Lower lobe of right lung (tissue), 2 donors: ENCODE measurements at regions not wholly inside any gene's neighbourhood (a gene's known extent, or its start where the extent isn't known, plus 50 kb on each side); places are given as distances from the start of the nearest gene placed in this dataset.

Experiments
- ATAC-seq, 2 donors: fragments of 200-7000 bp; cut with Tn5 transposase; one replicate each; pipeline ENCODE4 v1.9.1; 2020 to 2022; ENCODE audit warnings: mild to moderate bottlenecking in 2 of 2, moderate library complexity in 2 of 2
- DNase-seq: peaks from one replicate; pipeline ENCODE4 v3.0.0-alpha.2; 2020
- H3K27ac ChIP-seq: fragments of 200-600 bp; one replicate; pipeline ENCODE4 v1.8.0; 2022
- H3K27me3 ChIP-seq: fragments of 200-600 bp; one replicate; pipeline ENCODE4 v1.8.0; 2022; ENCODE audit warnings: low read depth
- H3K36me3 ChIP-seq: fragments of 200-600 bp; one replicate; pipeline ENCODE4 v1.8.0; 2022; ENCODE audit warnings: mild to moderate bottlenecking
- H3K4me1 ChIP-seq: fragments of 200-600 bp; one replicate; pipeline ENCODE4 v1.8.0; 2022
- H3K4me3 ChIP-seq: fragments of 200-600 bp; one replicate; pipeline ENCODE4 v1.8.0; 2022; ENCODE audit warnings: mild to moderate bottlenecking
- H3K9me3 ChIP-seq: fragments of 200-600 bp; one replicate; pipeline ENCODE4 v1.8.0; 2022
- CTCF ChIP-seq: fragments of 200-600 bp; IDR thresholded peaks from one replicate; pipeline ENCODE4 v1.8.0; 2022; ENCODE audit warnings: antibody characterized with exemption, mild to moderate bottlenecking
- intact Hi-C: fragments of 100-400 bp; cut with DNase I; formaldehyde crosslinking; loops from one replicate; pipeline ENCODE4 v1.11.0; 2022
- donor health status: DM: no; HTN: yes; CAD: no; lungs with severe emphysema.

DNA sequence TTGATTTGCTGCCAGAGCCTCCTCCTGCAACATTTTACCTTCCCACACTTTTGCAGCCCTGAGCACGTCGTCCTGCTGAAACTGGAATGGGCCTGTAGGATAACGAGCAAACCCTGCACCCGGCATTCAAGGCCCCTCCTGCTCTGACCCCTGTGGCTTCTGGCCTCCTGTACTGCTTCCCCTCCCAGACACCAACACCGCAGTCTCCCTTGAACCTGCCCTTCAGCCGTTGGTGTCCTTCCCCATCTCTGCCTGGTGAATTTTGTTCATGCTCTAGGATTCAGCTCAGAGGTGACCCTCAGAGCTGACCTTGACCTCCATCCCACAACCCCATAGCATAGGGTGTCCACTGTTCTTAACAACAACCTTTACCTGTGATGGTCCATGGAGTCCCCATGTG lies 535.1 kb downstream of the MATN1 start:
- Histone ChIP-seq H3K4me1 (peaks cover 13% of the 10 kb centered on the region), H3K4me3 (no peak overlapping the region), H3K36me3 (no peaks in the 10 kb centered on the region), H3K27me3 (no peaks in the 10 kb centered on the region), H3K27ac (no peak overlapping the region), H3K9me3 (no peaks in the 10 kb centered on the region)
- no peak for ATAC-seq
- intact Hi-C loops: no loop called here
- TF ChIP-seq CTCF: no peak
- no peak for DNase-seq

- H3K4me3 ChIP-seq: no peak overlapping the region
- no peaks in the 10 kb centered on the region for H3K36me3 ChIP-seq
- ATAC-seq (no peak), DNase-seq (no peak)
- TF ChIP-seq CTCF: no peak
- peaks cover 13% of the 10 kb centered on the region for H3K4me1 ChIP-seq
- H3K9me3 ChIP-seq: no peaks in the 10 kb centered on the region
- H3K27me3 ChIP-seq: no peaks in the 10 kb centered on the region
- no peak overlapping the region for H3K27ac ChIP-seq
- intact Hi-C loops: no loop called here
Measured at GRCh38 chr1:30187413-30188023, 535.9 kb downstream of the MATN1 start.

- Histone ChIP-seq H3K4me3 (no peak overlapping the region), H3K27me3 (no peaks in the 10 kb centered on the region), H3K27ac (no peak overlapping the region), H3K4me1 (peaks cover 13% of the 10 kb centered on the region), H3K9me3 (no peaks in the 10 kb centered on the region), H3K36me3 (no peaks in the 10 kb centered on the region)
- ATAC-seq: no peak
- DNase-seq: no peak
- no peak for TF ChIP-seq CTCF
- intact Hi-C loops: no loop called here
Measured at GRCh38 chr1:30186586-30186985, 536.8 kb downstream of the MATN1 start.

- Histone ChIP-seq H3K4me3 (no peak overlapping the region), H3K36me3 (no peaks in the 10 kb centered on the region), H3K4me1 (peaks cover 9% of the 10 kb centered on the region), H3K27ac (no peak overlapping the region), H3K27me3 (no peaks in the 10 kb centered on the region), H3K9me3 (no peaks in the 10 kb centered on the region)
- DNase-seq (no peak), ATAC-seq (no peak)
- intact Hi-C loops: no loop called here
- TF ChIP-seq CTCF: no peak
Measured at GRCh38 chr1:30185809-30186208, 537.6 kb downstream of the MATN1 start.

DNA sequence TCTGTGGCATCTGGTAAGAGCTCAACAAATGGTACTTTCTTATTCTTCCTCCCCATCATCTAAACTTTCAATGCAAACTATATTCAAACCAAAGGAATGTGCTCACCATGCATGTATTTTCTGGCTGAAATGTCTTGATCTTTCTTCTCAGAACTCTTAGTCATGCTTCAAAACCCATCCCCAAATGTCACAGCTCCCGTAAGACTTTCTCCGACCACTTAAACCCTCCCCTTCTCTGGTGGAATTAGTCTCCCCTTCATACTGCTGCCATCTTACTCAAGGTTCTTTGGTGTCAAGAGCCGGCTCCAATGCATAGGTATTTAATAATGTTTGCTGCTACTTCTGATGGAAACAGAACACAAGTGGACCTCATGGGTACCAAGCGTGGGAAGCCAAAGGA lies 538.1 kb downstream of the MATN1 start:
- no peak overlapping the region for H3K4me3 ChIP-seq
- H3K36me3 ChIP-seq: no peaks in the 10 kb centered on the region
- H3K27me3 ChIP-seq: no peaks in the 10 kb centered on the region
- ATAC-seq (no peak), DNase-seq (no peak)
- H3K4me1 ChIP-seq: peaks cover 4% of the 10 kb centered on the region
- no peak overlapping the region for H3K27ac ChIP-seq
- no peaks in the 10 kb centered on the region for H3K9me3 ChIP-seq
- TF ChIP-seq CTCF: no peak
- intact Hi-C loops: no loop called here
